ENCODE measurements at regions not wholly inside any gene's neighbourhood (a gene's known extent, or its start where the extent isn't known, plus 50 kb on each side); places are given as distances from the start of the nearest gene placed in this dataset.

DNA sequence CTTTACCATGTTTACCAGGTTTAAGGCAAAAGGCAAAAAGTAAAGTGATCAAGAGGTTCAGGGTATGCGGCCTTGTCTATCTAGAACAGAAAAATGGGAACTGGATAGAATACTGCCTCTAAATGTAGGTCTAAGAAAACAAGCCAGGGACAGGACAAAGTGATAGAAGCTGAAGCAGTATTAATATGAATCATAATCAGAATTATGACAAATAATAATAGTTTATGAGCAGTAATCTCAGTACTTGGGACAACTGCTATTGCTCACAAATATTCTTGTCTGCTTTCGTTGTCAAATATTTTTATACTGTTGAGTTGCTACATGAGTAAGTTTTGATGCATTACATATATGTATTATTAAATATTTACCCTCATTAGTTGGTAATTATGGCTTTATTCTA lies 356.9 kb upstream of the RBMS3 start:
- TF ChIP-seq KDM1A (IDR thresholded peaks at IDR 0.05; ENCODE audit: borderline replicate concordance, low read length) = no peak
- TF ChIP-seq, protein P1, sequence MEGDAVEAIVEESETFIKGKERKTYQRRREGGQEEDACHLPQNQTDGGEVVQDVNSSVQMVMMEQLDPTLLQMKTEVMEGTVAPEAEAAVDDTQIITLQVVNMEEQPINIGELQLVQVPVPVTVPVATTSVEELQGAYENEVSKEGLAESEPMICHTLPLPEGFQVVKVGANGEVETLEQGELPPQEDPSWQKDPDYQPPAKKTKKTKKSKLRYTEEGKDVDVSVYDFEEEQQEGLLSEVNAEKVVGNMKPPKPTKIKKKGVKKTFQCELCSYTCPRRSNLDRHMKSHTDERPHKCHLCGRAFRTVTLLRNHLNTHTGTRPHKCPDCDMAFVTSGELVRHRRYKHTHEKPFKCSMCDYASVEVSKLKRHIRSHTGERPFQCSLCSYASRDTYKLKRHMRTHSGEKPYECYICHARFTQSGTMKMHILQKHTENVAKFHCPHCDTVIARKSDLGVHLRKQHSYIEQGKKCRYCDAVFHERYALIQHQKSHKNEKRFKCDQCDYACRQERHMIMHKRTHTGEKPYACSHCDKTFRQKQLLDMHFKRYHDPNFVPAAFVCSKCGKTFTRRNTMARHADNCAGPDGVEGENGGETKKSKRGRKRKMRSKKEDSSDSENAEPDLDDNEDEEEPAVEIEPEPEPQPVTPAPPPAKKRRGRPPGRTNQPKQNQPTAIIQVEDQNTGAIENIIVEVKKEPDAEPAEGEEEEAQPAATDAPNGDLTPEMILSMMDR (IDR thresholded peaks at IDR 0.05; ENCODE audit: control extremely low read depth in 1 of 3, insufficient read depth in 1 of 3, low read depth in 1 of 3, low read length in 3 of 3) = no peak
- TF ChIP-seq HDAC6 (IDR thresholded peaks at IDR 0.05; ENCODE audit: low read depth, low read length) = no peak
- no peak for TF ChIP-seq RXRA (IDR thresholded peaks at IDR 0.05; ENCODE audit: insufficient read depth, low read depth, low read length)
- TF ChIP-seq, protein P2, sequence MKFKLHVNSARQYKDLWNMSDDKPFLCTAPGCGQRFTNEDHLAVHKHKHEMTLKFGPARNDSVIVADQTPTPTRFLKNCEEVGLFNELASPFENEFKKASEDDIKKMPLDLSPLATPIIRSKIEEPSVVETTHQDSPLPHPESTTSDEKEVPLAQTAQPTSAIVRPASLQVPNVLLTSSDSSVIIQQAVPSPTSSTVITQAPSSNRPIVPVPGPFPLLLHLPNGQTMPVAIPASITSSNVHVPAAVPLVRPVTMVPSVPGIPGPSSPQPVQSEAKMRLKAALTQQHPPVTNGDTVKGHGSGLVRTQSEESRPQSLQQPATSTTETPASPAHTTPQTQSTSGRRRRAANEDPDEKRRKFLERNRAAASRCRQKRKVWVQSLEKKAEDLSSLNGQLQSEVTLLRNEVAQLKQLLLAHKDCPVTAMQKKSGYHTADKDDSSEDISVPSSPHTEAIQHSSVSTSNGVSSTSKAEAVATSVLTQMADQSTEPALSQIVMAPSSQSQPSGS (IDR thresholded peaks at IDR 0.05; ENCODE audit: low read length) = no peak
- TF ChIP-seq POLR2AphosphoS5 (IDR thresholded peaks at IDR 0.05; ENCODE audit: low read depth, low read length) = no peak
- no peak for TF ChIP-seq CEBPB (IDR thresholded peaks at IDR 0.05; ENCODE audit: low read depth, low read length)
- TF ChIP-seq ZNF274 (IDR thresholded peaks at IDR 0.05; ENCODE audit: borderline replicate concordance, extremely low read depth, low read length) = no peak
- TF ChIP-seq TCF12 (IDR thresholded peaks at IDR 0.05; ENCODE audit: low read depth, low read length) = no peak
- TF ChIP-seq, protein P3, sequence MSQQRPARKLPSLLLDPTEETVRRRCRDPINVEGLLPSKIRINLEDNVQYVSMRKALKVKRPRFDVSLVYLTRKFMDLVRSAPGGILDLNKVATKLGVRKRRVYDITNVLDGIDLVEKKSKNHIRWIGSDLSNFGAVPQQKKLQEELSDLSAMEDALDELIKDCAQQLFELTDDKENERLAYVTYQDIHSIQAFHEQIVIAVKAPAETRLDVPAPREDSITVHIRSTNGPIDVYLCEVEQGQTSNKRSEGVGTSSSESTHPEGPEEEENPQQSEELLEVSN (IDR thresholded peaks at IDR 0.05) = no peak
- TF ChIP-seq HDAC2 (IDR thresholded peaks at IDR 0.05; ENCODE audit: borderline replicate concordance in 1 of 2, low read depth in 2 of 2, low read length in 2 of 2) = no peak
- TF ChIP-seq SP2 (IDR thresholded peaks at IDR 0.05; ENCODE audit: low read length) = no peak

Measured in H1 (cell line).